Gastroesophageal sphincter (tissue), 4 donors: ENCODE measurements at regions not wholly inside any gene's neighbourhood (a gene's known extent, or its start where the extent isn't known, plus 50 kb on each side); places are given as distances from the start of the nearest gene placed in this dataset.

Experiments used
- ATAC-seq: fragments of 150-250 bp; one replicate; pipeline ENCODE4 v1.9.1; 2016; ENCODE audit warnings: mild to moderate bottlenecking, moderate library complexity
- H3K27ac ChIP-seq, 4 donors: fragments of 200-600 bp; sonication (generic) in 3 of 4; 1 replicate in 3 of 4; 2 replicates in 1 of 4; pipeline ENCODE4 v1.5.1; 2016 to 2019
- H3K27me3 ChIP-seq: fragments of 200-600 bp; sonication (generic); one replicate; pipeline ENCODE4 v1.5.1; 2019
- H3K36me3 ChIP-seq, 2 donors: fragments of 200-600 bp; sonication (generic); one replicate each; pipeline ENCODE4 v1.5.1; 2019; ENCODE audit warnings: control low read depth in 1 of 2
- H3K4me1 ChIP-seq, 3 donors: fragments of 200-600 bp; sonication (generic); 1 replicate in 2 of 3; 2 replicates in 1 of 3; pipeline ENCODE4 v1.5.1; 2016 to 2019; ENCODE audit warnings: control low read depth in 2 of 3
- H3K4me3 ChIP-seq, 2 donors: fragments of 200-600 bp; sonication (generic); one replicate each; pipeline ENCODE4 v1.5.1; 2019; ENCODE audit warnings: mild to moderate bottlenecking in 1 of 2, moderate library complexity in 1 of 2
- H3K9me3 ChIP-seq, 3 donors: fragments of 200-600 bp; sonication (generic); one replicate each; pipeline ENCODE4 v1.5.1; 2017 to 2019; ENCODE audit warnings: control low read depth in 2 of 3
- CTCF ChIP-seq, 4 experiments: fragments of 200-600 bp in 2 of 4; fragments of 450-650 bp in 2 of 4; sonication (generic) in 1 of 4; IDR thresholded peaks; one replicate each; pipeline ENCODE4 v1.5.1; 2017 to 2019; ENCODE audit warnings: antibody characterized with exemption in 4 of 4, mild to moderate bottlenecking in 2 of 4, moderate library complexity in 2 of 4
- EP300 ChIP-seq: sonication (generic); formaldehyde crosslinking; IDR thresholded peaks from one replicate; pipeline ENCODE4 v1.6.1; 2017; ENCODE audit warnings: antibody characterized with exemption, mild to moderate bottlenecking
- POLR2A ChIP-seq, 2 donors: fragments of 450-650 bp; IDR thresholded peaks; one replicate each; pipeline ENCODE4 v1.6.1; 2017; ENCODE audit warnings: antibody characterized with exemption in 2 of 2, mild to moderate bottlenecking in 2 of 2, moderate library complexity in 1 of 2
- POLR2AphosphoS5 ChIP-seq: sonication (generic); formaldehyde crosslinking; IDR thresholded peaks from one replicate; pipeline ENCODE4 v1.6.1; 2017; ENCODE audit warnings: antibody characterized with exemption
- WGBS, 2 donors: methylation state at CpG; one replicate each; pipeline ENCODE4 v1.1.5; 2018; ENCODE audit warnings: low coverage in 1 of 2; 5-methylcytosine and 5-hydroxymethylcytosine counted together

GRCh38 chr19:29013988-29014387 lies 199.0 kb downstream of the UQCRFS1 start:
- Histone ChIP-seq H3K27ac (no peak overlapping the region), H3K36me3 (no peaks in the 10 kb centered on the region), H3K4me3 (no peak overlapping the region), H3K9me3 (no peaks in the 10 kb centered on the region), H3K4me1 (no peaks in the 10 kb centered on the region), H3K27me3 (peaks cover 35% of the 10 kb centered on the region)
- 60 to 71% methylated on average over 5 to 12 of the region's 15 CpGs for WGBS, 2 donors
- no peak for ATAC-seq
- TF ChIP-seq CTCF (IDR thresholded peaks at IDR 0.05) (no peak), EP300 (no peak), POLR2A (IDR thresholded peaks at IDR 0.05) (no peak), POLR2AphosphoS5 (no peak)

DNA sequence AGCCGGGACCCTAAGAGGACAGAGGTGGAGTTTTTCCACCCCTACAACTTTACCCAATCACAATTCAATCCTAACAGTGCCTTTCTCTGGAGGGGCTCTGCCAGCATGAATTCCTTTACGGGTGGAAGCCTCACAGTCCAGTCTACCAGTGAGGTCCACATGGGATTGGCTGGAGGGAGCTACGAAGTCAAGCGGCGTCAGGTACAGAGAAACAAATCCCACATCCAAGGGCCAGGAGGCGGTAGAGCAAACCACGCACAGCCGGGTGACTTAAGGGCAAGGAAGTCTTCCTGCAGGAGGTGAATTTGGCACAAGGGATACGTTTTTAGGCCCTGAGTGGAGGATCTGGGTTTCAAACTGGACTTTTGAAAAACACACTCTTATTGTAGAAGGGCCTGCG lies 199.6 kb downstream of the UQCRFS1 start:
- ATAC-seq: no peak
- no peak overlapping the region for H3K4me3 ChIP-seq
- no peak for TF ChIP-seq EP300
- no peak for TF ChIP-seq POLR2AphosphoS5
- TF ChIP-seq POLR2A (IDR thresholded peaks at IDR 0.05): no peak
- TF ChIP-seq CTCF (IDR thresholded peaks at IDR 0.05): no peak
- no peak overlapping the region for H3K27ac ChIP-seq
- H3K4me1 ChIP-seq: no peaks in the 10 kb centered on the region
- H3K9me3 ChIP-seq: no peaks in the 10 kb centered on the region
- H3K27me3 ChIP-seq: peaks cover 28% of the 10 kb centered on the region
- no peaks in the 10 kb centered on the region for H3K36me3 ChIP-seq
- WGBS, 2 donors: 63 to 64% methylated on average over 5 of the region's 10 CpGs

DNA sequence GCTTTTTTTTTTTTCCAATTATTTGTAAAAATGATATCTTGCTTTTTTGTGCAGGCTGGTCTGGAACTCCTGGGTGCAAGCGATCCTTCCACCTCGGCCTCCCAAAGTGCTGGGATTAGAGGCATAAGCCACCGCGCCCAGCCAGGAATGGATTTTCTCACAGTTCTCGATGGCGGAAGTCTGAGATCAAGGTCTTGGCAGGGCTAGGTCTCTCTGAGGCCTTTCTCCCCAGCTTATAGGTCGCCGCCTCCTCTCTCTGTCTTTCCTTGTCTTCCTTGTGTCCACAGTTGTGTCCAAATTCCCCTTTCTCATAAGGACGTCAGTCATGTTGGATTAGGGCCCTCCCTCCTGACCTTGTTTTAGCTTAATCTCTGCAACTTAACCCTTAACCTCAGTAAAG lies 200.5 kb downstream of the UQCRFS1 start:
- peaks cover 20% of the 10 kb centered on the region for H3K27me3 ChIP-seq
- H3K4me1 ChIP-seq: no peaks in the 10 kb centered on the region
- TF ChIP-seq EP300: no peak
- no peaks in the 10 kb centered on the region for H3K9me3 ChIP-seq
- no peak overlapping the region for H3K4me3 ChIP-seq
- H3K27ac ChIP-seq: no peak overlapping the region
- no peak for ATAC-seq
- 66% methylated on average over 8 of the region's 9 CpGs; no CpG with 5 or more reads in 1 of the 2 donors for WGBS, 2 donors
- H3K36me3 ChIP-seq: no peaks in the 10 kb centered on the region

GRCh38 chr19:29010276-29010675 lies 202.7 kb downstream of the UQCRFS1 start:
- Histone ChIP-seq H3K36me3 (no peaks in the 10 kb centered on the region), H3K4me1 (no peaks in the 10 kb centered on the region), H3K27ac (no peak overlapping the region), H3K9me3 (no peaks in the 10 kb centered on the region), H3K27me3 (peaks cover 8% of the 10 kb centered on the region), H3K4me3 (no peak overlapping the region)
- 67 to 71% methylated on average over 6 to 8 of the region's 8 CpGs for WGBS, 2 donors
- no peak for ATAC-seq
- TF ChIP-seq EP300: no peak

- H3K4me1 ChIP-seq: peaks cover 0 to 32% (median 7%) of the 10 kb centered on the region in 3 donors
- H3K36me3 ChIP-seq: no peaks in the 10 kb centered on the region
- peaks cover 4% of the 10 kb centered on the region for H3K27me3 ChIP-seq
- WGBS, 2 donors: 50 to 87% methylated on average over 1 to 7 of the region's 8 CpGs
- no peak overlapping the region for H3K4me3 ChIP-seq
- ATAC-seq: no peak
- no peak overlapping the region for H3K27ac ChIP-seq
- TF ChIP-seq POLR2AphosphoS5 (no peak), CTCF (IDR thresholded peaks at IDR 0.05) (no peak), EP300 (no peak), POLR2A (IDR thresholded peaks at IDR 0.05) (no peak)
- H3K9me3 ChIP-seq: no peaks in the 10 kb centered on the region
These were observed 206.8 kb downstream of the UQCRFS1 start for GRCh38 chr19:29006057-29006735.

- Histone ChIP-seq H3K27me3 (no peaks in the 10 kb centered on the region), H3K9me3 (no peaks in the 10 kb centered on the region), H3K27ac (no peak overlapping the region), H3K4me3 (no peak overlapping the region), H3K36me3 (no peaks in the 10 kb centered on the region), H3K4me1 (peaks cover 0 to 33% (median 7%) of the 10 kb centered on the region in 3 donors)
- TF ChIP-seq POLR2AphosphoS5 (no peak), CTCF (IDR thresholded peaks at IDR 0.05) (no peak), EP300 (no peak), POLR2A (IDR thresholded peaks at IDR 0.05) (no peak)
- WGBS, 2 donors: 90 to 94% methylated on average over 5 to 7 of the region's 7 CpGs
- ATAC-seq: no peak
These were observed 208.2 kb downstream of the UQCRFS1 start for GRCh38 chr19:29004796-29005195.
